ENCODE measurements at regions not wholly inside any gene's neighbourhood (a gene's known extent, or its start where the extent isn't known, plus 50 kb on each side); places are given as distances from the start of the nearest gene placed in this dataset.

GRCh38 chr9:16356196-16356765 lies 514.2 kb downstream of the BNC2 start:
- Histone ChIP-seq H3K36me3 (ENCODE audit: insufficient read depth, low read length) (no peaks in the 10 kb centered on the region), H3K4me3 (ENCODE audit: low read length) (no peak overlapping the region), H3K27ac (ENCODE audit: low read depth in 1 of 2, low read length in 2 of 2) (no peak overlapping the region), H3K4me1 (ENCODE audit: insufficient read depth, low read length) (no peaks in the 10 kb centered on the region), H3K9me3 (ENCODE audit: control insufficient read depth in 1 of 2, insufficient read depth in 1 of 2, low read length in 2 of 2) (peaks cover 0 to 9% of the 10 kb centered on the region in 2 experiments), H3K27me3 (ENCODE audit: control insufficient read depth in 1 of 2, insufficient read depth in 2 of 2, low read length in 2 of 2) (no peaks in the 10 kb centered on the region)
- H3K36me3 Mint-ChIP-seq (ENCODE audit: low read depth) = no peaks in the 10 kb centered on the region
- DNase-seq = no peak
- H3K27me3 Mint-ChIP-seq = no peaks in the 10 kb centered on the region
- intact Hi-C loops (cut with DNase I, micrococcal nuclease) = no loop called here
- ChIA-PET CTCF (no interaction called here), POLR2A (no interaction called here)
- H3K4me3 Mint-ChIP-seq = no peak overlapping the region
- peaks cover 4% of the 10 kb centered on the region for H3K9me3 Mint-ChIP-seq
- H3K27ac Mint-ChIP-seq = no peak overlapping the region
- no peak for ATAC-seq (ENCODE audit: poor library complexity)
- TF ChIP-seq, protein P1, sequence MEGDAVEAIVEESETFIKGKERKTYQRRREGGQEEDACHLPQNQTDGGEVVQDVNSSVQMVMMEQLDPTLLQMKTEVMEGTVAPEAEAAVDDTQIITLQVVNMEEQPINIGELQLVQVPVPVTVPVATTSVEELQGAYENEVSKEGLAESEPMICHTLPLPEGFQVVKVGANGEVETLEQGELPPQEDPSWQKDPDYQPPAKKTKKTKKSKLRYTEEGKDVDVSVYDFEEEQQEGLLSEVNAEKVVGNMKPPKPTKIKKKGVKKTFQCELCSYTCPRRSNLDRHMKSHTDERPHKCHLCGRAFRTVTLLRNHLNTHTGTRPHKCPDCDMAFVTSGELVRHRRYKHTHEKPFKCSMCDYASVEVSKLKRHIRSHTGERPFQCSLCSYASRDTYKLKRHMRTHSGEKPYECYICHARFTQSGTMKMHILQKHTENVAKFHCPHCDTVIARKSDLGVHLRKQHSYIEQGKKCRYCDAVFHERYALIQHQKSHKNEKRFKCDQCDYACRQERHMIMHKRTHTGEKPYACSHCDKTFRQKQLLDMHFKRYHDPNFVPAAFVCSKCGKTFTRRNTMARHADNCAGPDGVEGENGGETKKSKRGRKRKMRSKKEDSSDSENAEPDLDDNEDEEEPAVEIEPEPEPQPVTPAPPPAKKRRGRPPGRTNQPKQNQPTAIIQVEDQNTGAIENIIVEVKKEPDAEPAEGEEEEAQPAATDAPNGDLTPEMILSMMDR (IDR thresholded peaks at IDR 0.05) = no peak
- H3K4me1 Mint-ChIP-seq (ENCODE audit: low read depth) = no peaks in the 10 kb centered on the region

GRCh38 chr9:16357828-16358227 lies 512.6 kb downstream of the BNC2 start:
- H3K27me3 ChIP-seq (ENCODE audit: control insufficient read depth in 1 of 2, insufficient read depth in 2 of 2, low read length in 2 of 2) = no peaks in the 10 kb centered on the region
- Mint-ChIP-seq H3K27ac (no peak overlapping the region), H3K27me3 (no peaks in the 10 kb centered on the region), H3K4me3 (no peak overlapping the region), H3K9me3 (peaks cover 4% of the 10 kb centered on the region), H3K36me3 (ENCODE audit: low read depth) (no peaks in the 10 kb centered on the region), H3K4me1 (ENCODE audit: low read depth) (no peaks in the 10 kb centered on the region)
- H3K9me3 ChIP-seq (ENCODE audit: control insufficient read depth in 1 of 2, insufficient read depth in 1 of 2, low read length in 2 of 2) = peaks cover 0 to 9% of the 10 kb centered on the region in 2 experiments
- no peak overlapping the region for H3K27ac ChIP-seq (ENCODE audit: low read depth in 1 of 2, low read length in 2 of 2)
- no peaks in the 10 kb centered on the region for H3K36me3 ChIP-seq (ENCODE audit: insufficient read depth, low read length)
- no peak for DNase-seq
- intact Hi-C loops (cut with DNase I, micrococcal nuclease) = no loop called here
- TF ChIP-seq, protein P1 (IDR thresholded peaks at IDR 0.05) = no peak
- no peak for ATAC-seq (ENCODE audit: poor library complexity)
- H3K4me1 ChIP-seq (ENCODE audit: insufficient read depth, low read length) = no peaks in the 10 kb centered on the region
- ChIA-PET POLR2A (no interaction called here), CTCF (no interaction called here)
- H3K4me3 ChIP-seq (ENCODE audit: low read length) = no peak overlapping the region

DNA sequence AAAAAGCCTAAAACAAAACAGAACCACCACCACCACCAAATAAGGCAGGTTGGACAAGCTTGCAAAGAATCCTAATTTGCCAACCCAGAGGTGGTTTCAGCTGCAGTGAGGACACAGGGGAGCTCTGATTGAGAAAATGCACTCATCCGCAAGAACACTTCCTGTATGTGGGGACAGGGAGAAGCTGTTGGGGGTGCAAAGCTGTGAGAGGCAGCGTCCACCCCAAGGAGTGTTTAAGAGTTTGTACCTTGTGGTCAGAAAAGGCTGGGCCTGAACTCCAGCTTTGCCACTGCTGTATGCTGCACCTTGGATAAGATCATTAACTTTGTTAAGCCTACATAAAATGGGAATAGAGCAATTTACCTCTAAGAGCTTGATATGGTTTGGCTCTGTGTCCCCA lies 511.7 kb downstream of the BNC2 start:
- H3K4me1 ChIP-seq (ENCODE audit: insufficient read depth, low read length) = no peaks in the 10 kb centered on the region
- no peak overlapping the region for H3K27ac Mint-ChIP-seq
- peaks cover 4% of the 10 kb centered on the region for H3K9me3 Mint-ChIP-seq
- H3K36me3 Mint-ChIP-seq (ENCODE audit: low read depth) = no peaks in the 10 kb centered on the region
- ATAC-seq (ENCODE audit: poor library complexity) (no peak), DNase-seq (no peak)
- H3K27me3 Mint-ChIP-seq = no peaks in the 10 kb centered on the region
- TF ChIP-seq, protein P1 (IDR thresholded peaks at IDR 0.05) = no peak
- H3K4me3 Mint-ChIP-seq = no peak overlapping the region
- ChIA-PET CTCF (no interaction called here), POLR2A (no interaction called here)
- intact Hi-C loops (cut with DNase I, micrococcal nuclease) = no loop called here
- H3K36me3 ChIP-seq (ENCODE audit: insufficient read depth, low read length) = no peaks in the 10 kb centered on the region
- no peaks in the 10 kb centered on the region for H3K4me1 Mint-ChIP-seq (ENCODE audit: low read depth)
- no peak overlapping the region for H3K4me3 ChIP-seq (ENCODE audit: low read length)
- no peak overlapping the region for H3K27ac ChIP-seq (ENCODE audit: low read depth in 1 of 2, low read length in 2 of 2)
- peaks cover 0 to 9% of the 10 kb centered on the region in 2 experiments for H3K9me3 ChIP-seq (ENCODE audit: control insufficient read depth in 1 of 2, insufficient read depth in 1 of 2, low read length in 2 of 2)
- no peaks in the 10 kb centered on the region for H3K27me3 ChIP-seq (ENCODE audit: control insufficient read depth in 1 of 2, insufficient read depth in 2 of 2, low read length in 2 of 2)

Measured in CD4-positive, alpha-beta T cell (primary cell).